Ishikawa (cell line): ENCODE measurements at regions not wholly inside any gene's neighbourhood (a gene's known extent, or its start where the extent isn't known, plus 50 kb on each side); places are given as distances from the start of the nearest gene placed in this dataset.

Experiments used
- CEBPB ChIP-seq: IDR thresholded peaks from 2 replicates; pipeline ENCODE4 v1.6.1; 2012
- CREB1 ChIP-seq: IDR thresholded peaks from 2 replicates; pipeline ENCODE4 v1.6.1; 2012; ENCODE audit warnings: low read depth
- EGR1 ChIP-seq: IDR thresholded peaks from 2 replicates; pipeline ENCODE4 v1.6.1; 2012
- EP300 ChIP-seq: IDR thresholded peaks from 2 replicates; pipeline ENCODE4 v1.6.1; 2012; ENCODE audit warnings: borderline replicate concordance
- FOXM1 ChIP-seq: IDR thresholded peaks from 2 replicates; pipeline ENCODE4 v1.6.1; 2012; ENCODE audit warnings: low read depth, borderline replicate concordance
- NFIC ChIP-seq: IDR thresholded peaks from 2 replicates; pipeline ENCODE4 v1.6.1; 2012
- RAD21 ChIP-seq: IDR thresholded peaks from 2 replicates; pipeline ENCODE4 v1.6.1; 2012; ENCODE audit warnings: low read depth
- REST ChIP-seq: IDR thresholded peaks from 2 replicates; pipeline ENCODE4 v1.6.1; 2012; ENCODE audit warnings: low read depth, mild to moderate bottlenecking
- TAF1 ChIP-seq: IDR thresholded peaks from 2 replicates; pipeline ENCODE4 v1.6.1; 2012; ENCODE audit warnings: low read depth, mild to moderate bottlenecking
- TCF12 ChIP-seq: IDR thresholded peaks from 2 replicates; pipeline ENCODE4 v1.6.1; 2012; ENCODE audit warnings: low read depth
- TEAD4 ChIP-seq: IDR thresholded peaks from 2 replicates; pipeline ENCODE4 v1.6.1; 2012
- USF1 ChIP-seq: IDR thresholded peaks from 2 replicates; pipeline ENCODE4 v1.6.1; 2012
- YY1 ChIP-seq: IDR thresholded peaks from 2 replicates; pipeline ENCODE4 v1.6.1; 2012; ENCODE audit warnings: low read depth
- TF ChIP-seq, protein P1 (sequence below): IDR thresholded peaks from 2 replicates; pipeline ENCODE4 v1.6.1; 2012

GRCh38 chr2:217452928-217453327 is 549.9 kb downstream of the TNS1 start:
- TF ChIP-seq REST (no peak), EGR1 (no peak), USF1 (no peak), FOXM1 (no peak), EP300 (no peak), NFIC (no peak), CREB1 (no peak), RAD21 (no peak), YY1 (no peak), TAF1 (no peak), CEBPB (no peak), TCF12 (no peak), TEAD4 (no peak)
- TF ChIP-seq, protein P1, sequence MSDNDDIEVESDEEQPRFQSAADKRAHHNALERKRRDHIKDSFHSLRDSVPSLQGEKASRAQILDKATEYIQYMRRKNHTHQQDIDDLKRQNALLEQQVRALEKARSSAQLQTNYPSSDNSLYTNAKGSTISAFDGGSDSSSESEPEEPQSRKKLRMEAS, result no peak
